ENCODE measurements at regions not wholly inside any gene's neighbourhood (a gene's known extent, or its start where the extent isn't known, plus 50 kb on each side); places are given as distances from the start of the nearest gene placed in this dataset.

GRCh38 chr5:158593925-158594324 is 505.8 kb downstream of the EBF1 start:
- Histone ChIP-seq H3K27me3 (no peaks in the 10 kb centered on the region), H3K9me3 (peaks cover 0 to 13% (median 0%) of the 10 kb centered on the region in 11 donors), H3K36me3 (no peaks in the 10 kb centered on the region), H3K27ac (no peak overlapping the region), H3K4me1 (peaks cover 0 to 28% (median 19%) of the 10 kb centered on the region in 9 donors), H3K4me3 (no peak overlapping the region)
- 88 to 98% methylated on average over 1 of the region's 1 CpG for whole genome bisulfite sequencing, 2 donors
- intact Hi-C loops (cut with DNase I), result no loop called here
- TF ChIP-seq CTCF (IDR thresholded peaks at IDR 0.05), result no peak
- no peak for DNase-seq
- ATAC-seq, result no peak

- no peak for TF ChIP-seq CTCF (IDR thresholded peaks at IDR 0.05)
- intact Hi-C loops (cut with DNase I), result no loop called here
- peak overlapping the region in 3 of 10 donors; percentile 5 to 10 (median 5) for H3K27ac ChIP-seq
- no peaks in the 10 kb centered on the region for H3K36me3 ChIP-seq
- ATAC-seq (peak in 7 of 8 donors; percentile 60 to 83 (median 70)), DNase-seq (peak in 1 of 2 donors; percentile 45)
- H3K9me3 ChIP-seq, result peaks cover 0 to under 1% (median 0%) of the 10 kb centered on the region in 11 donors
- H3K4me1 ChIP-seq, result peaks cover 0 to 22% (median 14%) of the 10 kb centered on the region in 9 donors
- H3K27me3 ChIP-seq, result no peaks in the 10 kb centered on the region
- H3K4me3 ChIP-seq, result no peak overlapping the region
- WGBS, 2 donors, result 16 to 17% methylated on average over 7 of the region's 7 CpGs
Measured at GRCh38 chr5:158591301-158591863, 508.3 kb downstream of the EBF1 start.

- TF ChIP-seq CTCF (IDR thresholded peaks at IDR 0.05), result no peak
- Histone ChIP-seq H3K4me3 (no peak overlapping the region), H3K36me3 (no peaks in the 10 kb centered on the region), H3K9me3 (peaks cover 0 to under 1% (median 0%) of the 10 kb centered on the region in 11 donors), H3K4me1 (peaks cover 0 to 22% (median 14%) of the 10 kb centered on the region in 9 donors), H3K27me3 (no peaks in the 10 kb centered on the region), H3K27ac (peak overlapping the region in 3 of 10 donors; percentile 5 to 10 (median 5))
- WGBS, 2 donors, result 87 to 92% methylated on average over 2 of the region's 2 CpGs
- no peak for ATAC-seq
- DNase-seq, result no peak
- intact Hi-C loops (cut with DNase I), result no loop called here
Measured at GRCh38 chr5:158590746-158591300, 508.9 kb downstream of the EBF1 start.

- Histone ChIP-seq H3K27ac (no peak overlapping the region), H3K4me1 (peaks cover 0 to 22% (median 14%) of the 10 kb centered on the region in 9 donors), H3K4me3 (no peak overlapping the region), H3K36me3 (no peaks in the 10 kb centered on the region), H3K9me3 (peaks cover 0 to 10% (median 0%) of the 10 kb centered on the region in 11 donors), H3K27me3 (no peaks in the 10 kb centered on the region)
- no peak for DNase-seq
- 45 to 58% methylated on average over 3 of the region's 3 CpGs for WGBS, 2 donors
- peak in 2 of 8 donors; percentile 21 to 31 for ATAC-seq
- intact Hi-C loops (cut with DNase I), result no loop called here
- TF ChIP-seq CTCF (IDR thresholded peaks at IDR 0.05), result no peak
Measured at GRCh38 chr5:158589939-158590338, 509.8 kb downstream of the EBF1 start.
